ENCODE measurements at regions not wholly inside any gene's neighbourhood (a gene's known extent, or its start where the extent isn't known, plus 50 kb on each side); places are given as distances from the start of the nearest gene placed in this dataset.

DNA sequence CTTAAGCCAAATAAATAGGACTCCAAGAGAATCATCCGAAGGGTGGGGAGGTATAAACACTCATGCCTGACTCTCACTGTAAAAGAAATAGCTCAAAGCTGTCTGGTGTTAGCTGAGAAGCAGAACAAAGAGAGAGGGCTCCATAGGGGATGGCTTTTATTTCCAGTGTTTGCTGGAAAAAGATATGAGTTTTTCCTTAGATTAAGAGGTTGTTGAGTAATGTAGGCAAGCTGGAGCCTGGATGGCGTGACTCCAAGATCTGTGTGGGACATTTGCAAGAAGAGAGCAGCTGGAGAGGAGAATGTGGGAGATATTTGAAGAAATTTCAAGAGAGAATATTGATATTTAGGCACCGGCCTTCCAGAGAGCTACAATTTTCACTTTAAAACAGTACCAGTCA is 793.7 kb upstream of the RGMB start:
- no peak for TF ChIP-seq EZH2 (IDR thresholded peaks at IDR 0.05; ENCODE audit: insufficient read depth, low read length)
- TF ChIP-seq, protein P1, sequence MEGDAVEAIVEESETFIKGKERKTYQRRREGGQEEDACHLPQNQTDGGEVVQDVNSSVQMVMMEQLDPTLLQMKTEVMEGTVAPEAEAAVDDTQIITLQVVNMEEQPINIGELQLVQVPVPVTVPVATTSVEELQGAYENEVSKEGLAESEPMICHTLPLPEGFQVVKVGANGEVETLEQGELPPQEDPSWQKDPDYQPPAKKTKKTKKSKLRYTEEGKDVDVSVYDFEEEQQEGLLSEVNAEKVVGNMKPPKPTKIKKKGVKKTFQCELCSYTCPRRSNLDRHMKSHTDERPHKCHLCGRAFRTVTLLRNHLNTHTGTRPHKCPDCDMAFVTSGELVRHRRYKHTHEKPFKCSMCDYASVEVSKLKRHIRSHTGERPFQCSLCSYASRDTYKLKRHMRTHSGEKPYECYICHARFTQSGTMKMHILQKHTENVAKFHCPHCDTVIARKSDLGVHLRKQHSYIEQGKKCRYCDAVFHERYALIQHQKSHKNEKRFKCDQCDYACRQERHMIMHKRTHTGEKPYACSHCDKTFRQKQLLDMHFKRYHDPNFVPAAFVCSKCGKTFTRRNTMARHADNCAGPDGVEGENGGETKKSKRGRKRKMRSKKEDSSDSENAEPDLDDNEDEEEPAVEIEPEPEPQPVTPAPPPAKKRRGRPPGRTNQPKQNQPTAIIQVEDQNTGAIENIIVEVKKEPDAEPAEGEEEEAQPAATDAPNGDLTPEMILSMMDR (IDR thresholded peaks at IDR 0.05; ENCODE audit: insufficient read depth, low read depth, low read length) = no peak
